ENCODE measurements at regions not wholly inside any gene's neighbourhood (a gene's known extent, or its start where the extent isn't known, plus 50 kb on each side); places are given as distances from the start of the nearest gene placed in this dataset.

DNA sequence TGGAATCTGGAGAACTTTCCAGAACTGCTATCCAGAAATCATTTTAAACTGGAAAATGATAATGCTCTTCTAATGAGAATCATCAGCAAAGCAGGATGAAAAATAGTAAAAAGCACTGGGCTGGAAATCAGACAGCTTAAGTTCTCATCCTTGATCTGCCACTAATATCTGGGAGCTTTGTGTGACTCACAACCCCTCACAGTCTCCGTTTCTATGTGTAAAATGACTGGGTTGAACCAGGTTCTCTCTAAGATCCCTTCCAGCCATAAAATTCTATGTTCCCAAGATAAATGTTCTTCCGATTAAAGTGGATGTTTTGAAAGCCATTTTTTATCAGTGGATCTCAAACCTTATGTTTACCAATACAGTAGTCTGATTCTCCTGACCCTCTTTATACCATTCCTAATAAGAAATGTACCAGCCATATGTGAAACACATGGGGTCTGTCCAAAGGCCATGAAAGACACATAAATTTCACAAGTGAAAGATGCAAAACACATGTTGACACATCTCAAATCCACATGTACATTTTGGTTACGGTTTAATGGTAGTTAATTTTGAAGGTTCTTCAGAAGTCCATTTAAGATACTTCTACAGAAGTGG, 188.8 kb downstream of the EN1 start:
- H3K27ac ChIP-seq (ENCODE audit: low read depth, low read length), result no peak overlapping the region
- no peaks in the 10 kb centered on the region for H3K9me3 ChIP-seq (ENCODE audit: control insufficient read depth, insufficient read depth, low read length)
- TF ChIP-seq, protein P1, sequence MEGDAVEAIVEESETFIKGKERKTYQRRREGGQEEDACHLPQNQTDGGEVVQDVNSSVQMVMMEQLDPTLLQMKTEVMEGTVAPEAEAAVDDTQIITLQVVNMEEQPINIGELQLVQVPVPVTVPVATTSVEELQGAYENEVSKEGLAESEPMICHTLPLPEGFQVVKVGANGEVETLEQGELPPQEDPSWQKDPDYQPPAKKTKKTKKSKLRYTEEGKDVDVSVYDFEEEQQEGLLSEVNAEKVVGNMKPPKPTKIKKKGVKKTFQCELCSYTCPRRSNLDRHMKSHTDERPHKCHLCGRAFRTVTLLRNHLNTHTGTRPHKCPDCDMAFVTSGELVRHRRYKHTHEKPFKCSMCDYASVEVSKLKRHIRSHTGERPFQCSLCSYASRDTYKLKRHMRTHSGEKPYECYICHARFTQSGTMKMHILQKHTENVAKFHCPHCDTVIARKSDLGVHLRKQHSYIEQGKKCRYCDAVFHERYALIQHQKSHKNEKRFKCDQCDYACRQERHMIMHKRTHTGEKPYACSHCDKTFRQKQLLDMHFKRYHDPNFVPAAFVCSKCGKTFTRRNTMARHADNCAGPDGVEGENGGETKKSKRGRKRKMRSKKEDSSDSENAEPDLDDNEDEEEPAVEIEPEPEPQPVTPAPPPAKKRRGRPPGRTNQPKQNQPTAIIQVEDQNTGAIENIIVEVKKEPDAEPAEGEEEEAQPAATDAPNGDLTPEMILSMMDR (IDR thresholded peaks at IDR 0.05; ENCODE audit: low read depth, low read length, poor library complexity, severe bottlenecking), result no peak
- TF ChIP-seq EZH2phosphoT487 (IDR thresholded peaks at IDR 0.05; ENCODE audit: borderline replicate concordance, low read length), result no peak
- H3K4me1 ChIP-seq (ENCODE audit: control insufficient read depth, low read length), result no peaks in the 10 kb centered on the region
- no peak overlapping the region for H3K4me3 ChIP-seq (ENCODE audit: low read length)
- H4K20me1 ChIP-seq (ENCODE audit: control insufficient read depth, insufficient read depth, low read depth, low read length), result no peaks in the 10 kb centered on the region
- H3K36me3 ChIP-seq (ENCODE audit: control insufficient read depth, low read length), result no peaks in the 10 kb centered on the region
- no peaks in the 10 kb centered on the region for H3F3A ChIP-seq (ENCODE audit: control insufficient read depth, insufficient read depth)
- no peaks in the 10 kb centered on the region for H3K79me2 ChIP-seq (ENCODE audit: control insufficient read depth, low read length)
- no peaks in the 10 kb centered on the region for H3K9me2 ChIP-seq (replicated peaks; ENCODE audit: control insufficient read depth, low read length)
- H3K27me3 ChIP-seq (ENCODE audit: control insufficient read depth, low read length), result no peaks in the 10 kb centered on the region
- H3K4me2 ChIP-seq (ENCODE audit: low read length), result no peak overlapping the region

DNA sequence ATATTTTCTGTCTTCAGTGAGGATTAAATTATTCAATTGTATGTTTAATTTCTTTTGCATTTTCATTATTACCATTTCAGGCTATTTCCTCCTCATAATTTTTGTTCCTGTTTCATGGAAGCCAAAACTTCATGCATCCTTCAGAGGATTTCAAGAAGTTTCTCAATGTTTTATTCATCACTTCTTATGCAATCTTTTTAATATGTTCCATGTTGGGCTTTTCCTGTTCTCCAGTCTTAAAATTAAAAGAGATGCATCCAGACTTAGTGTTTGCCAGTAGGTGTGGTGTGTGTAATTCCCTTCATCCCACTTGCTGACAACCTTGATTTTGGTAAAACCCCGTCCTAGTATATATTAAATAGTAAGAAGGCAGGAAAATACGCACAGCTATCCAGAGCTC, 190.0 kb downstream of the EN1 start:
- TF ChIP-seq, protein P1 (IDR thresholded peaks at IDR 0.05; ENCODE audit: low read depth, low read length, poor library complexity, severe bottlenecking), result no peak
- TF ChIP-seq EZH2phosphoT487 (IDR thresholded peaks at IDR 0.05; ENCODE audit: borderline replicate concordance, low read length), result no peak
- no peak overlapping the region for H3K4me2 ChIP-seq (ENCODE audit: low read length)
- H3K36me3 ChIP-seq (ENCODE audit: control insufficient read depth, low read length), result no peaks in the 10 kb centered on the region
- no peaks in the 10 kb centered on the region for H3F3A ChIP-seq (ENCODE audit: control insufficient read depth, insufficient read depth)
- no peaks in the 10 kb centered on the region for H3K4me1 ChIP-seq (ENCODE audit: control insufficient read depth, low read length)
- no peaks in the 10 kb centered on the region for H4K20me1 ChIP-seq (ENCODE audit: control insufficient read depth, insufficient read depth, low read depth, low read length)
- no peaks in the 10 kb centered on the region for H3K9me3 ChIP-seq (ENCODE audit: control insufficient read depth, insufficient read depth, low read length)
- no peak overlapping the region for H3K4me3 ChIP-seq (ENCODE audit: low read length)
- no peaks in the 10 kb centered on the region for H3K27me3 ChIP-seq (ENCODE audit: control insufficient read depth, low read length)
- H3K27ac ChIP-seq (ENCODE audit: low read depth, low read length), result no peak overlapping the region
- no peaks in the 10 kb centered on the region for H3K9me2 ChIP-seq (replicated peaks; ENCODE audit: control insufficient read depth, low read length)
- no peaks in the 10 kb centered on the region for H3K79me2 ChIP-seq (ENCODE audit: control insufficient read depth, low read length)

DNA sequence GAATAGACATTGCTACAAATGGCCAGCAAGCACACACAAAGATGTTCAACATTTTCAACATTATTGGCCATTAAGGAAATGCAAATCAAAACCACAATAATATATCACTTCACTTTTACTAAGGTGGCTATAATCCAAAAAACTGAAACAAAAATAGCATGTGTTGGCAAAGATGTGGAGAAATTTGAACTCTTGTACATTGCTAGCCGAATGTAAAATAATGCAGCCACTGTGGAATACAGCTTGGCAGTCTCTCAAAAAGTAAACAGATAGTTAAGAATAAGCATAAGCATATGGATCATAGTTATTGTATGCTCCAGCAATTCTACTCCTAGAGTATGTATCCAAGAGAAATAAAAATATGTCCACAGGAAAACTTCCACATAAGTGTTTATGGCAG, 192.5 kb downstream of the EN1 start:
- no peaks in the 10 kb centered on the region for H3K36me3 ChIP-seq (ENCODE audit: control insufficient read depth, low read length)
- H3K79me2 ChIP-seq (ENCODE audit: control insufficient read depth, low read length), result no peaks in the 10 kb centered on the region
- H3K27ac ChIP-seq (ENCODE audit: low read depth, low read length), result no peak overlapping the region
- H4K20me1 ChIP-seq (ENCODE audit: control insufficient read depth, insufficient read depth, low read depth, low read length), result no peaks in the 10 kb centered on the region
- H3K27me3 ChIP-seq (ENCODE audit: control insufficient read depth, low read length), result no peaks in the 10 kb centered on the region
- H3K9me2 ChIP-seq (replicated peaks; ENCODE audit: control insufficient read depth, low read length), result no peaks in the 10 kb centered on the region
- H3K4me2 ChIP-seq (ENCODE audit: low read length), result no peak overlapping the region
- H3F3A ChIP-seq (ENCODE audit: control insufficient read depth, insufficient read depth), result no peaks in the 10 kb centered on the region
- no peak overlapping the region for H3K4me3 ChIP-seq (ENCODE audit: low read length)
- TF ChIP-seq, protein P1 (IDR thresholded peaks at IDR 0.05; ENCODE audit: low read depth, low read length, poor library complexity, severe bottlenecking), result no peak
- no peak for TF ChIP-seq EZH2phosphoT487 (IDR thresholded peaks at IDR 0.05; ENCODE audit: borderline replicate concordance, low read length)
- H3K9me3 ChIP-seq (ENCODE audit: control insufficient read depth, insufficient read depth, low read length), result no peaks in the 10 kb centered on the region
- no peaks in the 10 kb centered on the region for H3K4me1 ChIP-seq (ENCODE audit: control insufficient read depth, low read length)

Measured in DOHH2 (cell line).